ENCODE measurements at regions not wholly inside any gene's neighbourhood (a gene's known extent, or its start where the extent isn't known, plus 50 kb on each side); places are given as distances from the start of the nearest gene placed in this dataset.

- no peak for TF ChIP-seq CTCF (IDR thresholded peaks at IDR 0.05; ENCODE audit: low read depth, low read length)
- H3K4me3 ChIP-seq (ENCODE audit: low read depth, low read length), result no peak overlapping the region
- no peak for DNase-seq (ENCODE audit: low read depth, low spot score)
- in situ Hi-C loops (cut with HindIII; ENCODE audit: low sequenced_read_pairs), result no loop called here
Measured at GRCh38 chr22:22946131-22946530, 58.5 kb downstream of the IGLL5 start.

GRCh38 chr22:22948651-22949571 lies 61.3 kb downstream of the IGLL5 start:
- H3K4me3 ChIP-seq (ENCODE audit: low read depth, low read length), result no peak overlapping the region
- no peak for DNase-seq (ENCODE audit: low read depth, low spot score)
- TF ChIP-seq CTCF (IDR thresholded peaks at IDR 0.05; ENCODE audit: low read depth, low read length), result no peak
- in situ Hi-C loops (cut with HindIII; ENCODE audit: low sequenced_read_pairs), result no loop called here

GRCh38 chr22:22949953-22950352 lies 62.3 kb downstream of the IGLL5 start:
- in situ Hi-C loops (cut with HindIII; ENCODE audit: low sequenced_read_pairs), result no loop called here
- H3K4me3 ChIP-seq (ENCODE audit: low read depth, low read length), result no peak overlapping the region
- DNase-seq (ENCODE audit: low read depth, low spot score), result no peak
- TF ChIP-seq CTCF (IDR thresholded peaks at IDR 0.05; ENCODE audit: low read depth, low read length), result no peak

- in situ Hi-C loops (cut with HindIII; ENCODE audit: low sequenced_read_pairs), result no loop called here
- no peak for TF ChIP-seq CTCF (IDR thresholded peaks at IDR 0.05; ENCODE audit: low read depth, low read length)
- H3K4me3 ChIP-seq (ENCODE audit: low read depth, low read length), result no peak overlapping the region
- DNase-seq (ENCODE audit: low read depth, low spot score), result no peak
Measured at GRCh38 chr22:22951035-22951434, 63.4 kb downstream of the IGLL5 start.

- DNase-seq (ENCODE audit: low read depth, low spot score), result no peak
- TF ChIP-seq CTCF (IDR thresholded peaks at IDR 0.05; ENCODE audit: low read depth, low read length), result no peak
- in situ Hi-C loops (cut with HindIII; ENCODE audit: low sequenced_read_pairs), result no loop called here
- no peak overlapping the region for H3K4me3 ChIP-seq (ENCODE audit: low read depth, low read length)
Measured at GRCh38 chr22:22952531-22953280, 65.1 kb downstream of the IGLL5 start.

- in situ Hi-C loops (cut with HindIII; ENCODE audit: low sequenced_read_pairs), result no loop called here
- DNase-seq (ENCODE audit: low read depth, low spot score), result no peak
- no peak overlapping the region for H3K4me3 ChIP-seq (ENCODE audit: low read depth, low read length)
- TF ChIP-seq CTCF (IDR thresholded peaks at IDR 0.05; ENCODE audit: low read depth, low read length), result no peak
Measured at GRCh38 chr22:22953791-22954190, 66.2 kb downstream of the IGLL5 start.
